ENCODE measurements at regions not wholly inside any gene's neighbourhood (a gene's known extent, or its start where the extent isn't known, plus 50 kb on each side); places are given as distances from the start of the nearest gene placed in this dataset.

DNA sequence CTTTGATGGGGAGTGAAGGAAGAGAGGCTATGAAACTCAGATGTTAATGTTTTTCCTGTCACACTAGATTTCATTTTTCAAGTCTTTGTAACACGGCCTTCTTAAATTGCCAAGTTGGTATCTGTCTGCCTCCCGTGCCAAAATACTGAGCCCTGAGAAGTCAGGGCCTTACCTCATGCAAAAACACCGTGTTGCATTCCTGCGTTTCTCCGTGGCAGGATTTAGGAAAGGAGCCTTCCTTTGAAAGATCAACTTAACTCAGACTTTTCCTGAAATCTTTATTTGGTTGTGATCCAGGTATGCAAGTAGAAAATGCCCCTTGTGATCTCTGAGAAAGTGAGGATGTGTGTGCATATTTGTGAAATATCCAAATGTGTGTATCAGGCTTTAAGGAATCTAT, 1291.0 kb upstream of the SLC10A2 start:
- no TSS peak for BruUV-seq (replicated peaks)
- no peaks in the 10 kb centered on the region for H3K79me2 ChIP-seq (ENCODE audit: low read length)
- POLR2A ChIA-PET (ENCODE audit: unreplicated experiment): no interaction called here
- TF ChIP-seq CTCF (conservative IDR thresholded peaks at IDR 0.05; ENCODE audit: low read depth, low read length) (no peak), EZH2 (IDR thresholded peaks at IDR 0.05; ENCODE audit: low read length, unreplicated experiment) (no peak), EZH2phosphoT487 (IDR thresholded peaks at IDR 0.05; ENCODE audit: borderline replicate concordance, low read length) (no peak)
- H3K4me3 ChIP-seq (ENCODE audit: low read length): no peak overlapping the region
- H4K20me1 ChIP-seq (ENCODE audit: low read length): no peaks in the 10 kb centered on the region
- no peak overlapping the region for H3K4me2 ChIP-seq (ENCODE audit: low read length)
- H3K4me1 ChIP-seq (ENCODE audit: insufficient read depth, low read length): no peaks in the 10 kb centered on the region
- intact Hi-C loops (cut with micrococcal nuclease): no loop called here
- ATAC-seq (no peak), DNase-seq (no peak)
- H3K9ac ChIP-seq (ENCODE audit: low read length): no peak overlapping the region
- no peaks in the 10 kb centered on the region for H3K9me2 ChIP-seq (replicated peaks; ENCODE audit: low read length)
- H3K36me3 ChIP-seq (ENCODE audit: low read depth, low read length): no peaks in the 10 kb centered on the region
- H3F3A ChIP-seq (ENCODE audit: low read length, unreplicated experiment): no peaks in the 10 kb centered on the region
- H2AFZ ChIP-seq (ENCODE audit: low read length): no peak overlapping the region
- no peak overlapping the region for H3K27ac ChIP-seq (ENCODE audit: low read length)
- CTCF ChIA-PET: no interaction called here
- no peaks in the 10 kb centered on the region for H3K27me3 ChIP-seq (ENCODE audit: low read length)
- no peaks in the 10 kb centered on the region for H3K9me3 ChIP-seq (ENCODE audit: low read length)

DNA sequence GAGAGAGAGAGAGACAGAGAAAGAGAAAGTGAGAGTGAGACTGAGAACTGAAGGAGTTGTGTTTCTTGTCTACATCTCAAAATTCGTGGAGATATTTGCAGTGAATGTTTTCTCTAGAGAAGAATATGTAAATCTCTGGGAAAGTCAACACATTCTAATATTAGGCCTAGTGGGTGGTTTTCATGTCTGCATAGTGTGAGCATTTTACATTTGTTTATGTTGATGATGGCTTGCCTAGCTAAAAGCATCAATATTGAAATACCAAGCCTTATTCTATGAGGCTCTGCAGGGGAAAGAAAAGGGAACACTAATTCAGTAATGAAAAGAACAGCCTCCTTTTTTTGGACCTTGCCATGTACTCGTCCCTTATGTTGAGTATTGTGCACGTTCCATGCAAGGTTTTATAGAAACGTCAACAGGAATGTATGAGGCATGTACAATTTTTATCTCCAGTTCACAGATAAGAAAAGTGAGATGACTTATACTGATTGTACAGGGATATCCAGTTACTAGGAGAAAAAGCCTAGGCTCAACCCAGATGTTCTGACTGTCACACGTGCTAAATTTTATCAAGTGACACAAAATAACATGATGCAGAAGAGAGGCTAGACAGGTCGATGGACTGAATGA, 1288.9 kb upstream of the SLC10A2 start:
- Histone ChIP-seq H3K79me2 (ENCODE audit: low read length) (no peaks in the 10 kb centered on the region), H3K4me2 (ENCODE audit: low read length) (no peak overlapping the region), H3K4me3 (ENCODE audit: low read length) (no peak overlapping the region), H3K4me1 (ENCODE audit: insufficient read depth, low read length) (no peaks in the 10 kb centered on the region), H4K20me1 (ENCODE audit: low read length) (no peaks in the 10 kb centered on the region), H3K9me2 (replicated peaks; ENCODE audit: low read length) (no peaks in the 10 kb centered on the region), H3K27me3 (ENCODE audit: low read length) (no peaks in the 10 kb centered on the region), H3K36me3 (ENCODE audit: low read depth, low read length) (no peaks in the 10 kb centered on the region), H3K9me3 (ENCODE audit: low read length) (no peaks in the 10 kb centered on the region), H3K27ac (ENCODE audit: low read length) (no peak overlapping the region), H2AFZ (ENCODE audit: low read length) (no peak overlapping the region), H3K9ac (ENCODE audit: low read length) (no peak overlapping the region), H3F3A (ENCODE audit: low read length, unreplicated experiment) (no peaks in the 10 kb centered on the region)
- no TSS peak for BruUV-seq (replicated peaks)
- TF ChIP-seq CTCF (conservative IDR thresholded peaks at IDR 0.05; ENCODE audit: low read depth, low read length) (no peak), EZH2phosphoT487 (IDR thresholded peaks at IDR 0.05; ENCODE audit: borderline replicate concordance, low read length) (no peak), EZH2 (IDR thresholded peaks at IDR 0.05; ENCODE audit: low read length, unreplicated experiment) (no peak)
- POLR2A ChIA-PET (ENCODE audit: unreplicated experiment): no interaction called here
- intact Hi-C loops (cut with micrococcal nuclease): no loop called here
- DNase-seq (no peak), ATAC-seq (no peak)
- CTCF ChIA-PET: no interaction called here

GRCh38 chr13:104327211-104327610, 1261.0 kb upstream of the SLC10A2 start:
- TF ChIP-seq EZH2 (IDR thresholded peaks at IDR 0.05; ENCODE audit: low read length, unreplicated experiment) (no peak), CTCF (conservative IDR thresholded peaks at IDR 0.05; ENCODE audit: low read depth, low read length) (no peak), EZH2phosphoT487 (IDR thresholded peaks at IDR 0.05; ENCODE audit: borderline replicate concordance, low read length) (no peak)
- H4K20me1 ChIP-seq (ENCODE audit: low read length): no peaks in the 10 kb centered on the region
- no peak overlapping the region for H3K27ac ChIP-seq (ENCODE audit: low read length)
- H3K9ac ChIP-seq (ENCODE audit: low read length): no peak overlapping the region
- ATAC-seq (no peak), DNase-seq (no peak)
- no peaks in the 10 kb centered on the region for H3K36me3 ChIP-seq (ENCODE audit: low read depth, low read length)
- no peaks in the 10 kb centered on the region for H3F3A ChIP-seq (ENCODE audit: low read length, unreplicated experiment)
- H3K9me3 ChIP-seq (ENCODE audit: low read length): no peaks in the 10 kb centered on the region
- no peaks in the 10 kb centered on the region for H3K9me2 ChIP-seq (replicated peaks; ENCODE audit: low read length)
- no peak overlapping the region for H3K4me3 ChIP-seq (ENCODE audit: low read length)
- no peaks in the 10 kb centered on the region for H3K4me1 ChIP-seq (ENCODE audit: insufficient read depth, low read length)
- intact Hi-C loops (cut with micrococcal nuclease): no loop called here
- H3K4me2 ChIP-seq (ENCODE audit: low read length): no peak overlapping the region
- H2AFZ ChIP-seq (ENCODE audit: low read length): no peak overlapping the region
- ChIA-PET CTCF (no interaction called here), POLR2A (ENCODE audit: unreplicated experiment) (no interaction called here)
- no peaks in the 10 kb centered on the region for H3K79me2 ChIP-seq (ENCODE audit: low read length)
- H3K27me3 ChIP-seq (ENCODE audit: low read length): no peaks in the 10 kb centered on the region
- BruUV-seq (replicated peaks): no TSS peak
